NCI-H2107 treated with DMSO at 0.1 percent for 48 hours (cell line): ENCODE measurements at regions not wholly inside any gene's neighbourhood (a gene's known extent, or its start where the extent isn't known, plus 50 kb on each side); places are given as distances from the start of the nearest gene placed in this dataset.

Experiments used
- DNase-seq: peaks from one replicate; lab custom pipeline; 2025; ENCODE audit not compliant: unreplicated experiment; lab: John Stamatoyannopoulos, UW

DNA sequence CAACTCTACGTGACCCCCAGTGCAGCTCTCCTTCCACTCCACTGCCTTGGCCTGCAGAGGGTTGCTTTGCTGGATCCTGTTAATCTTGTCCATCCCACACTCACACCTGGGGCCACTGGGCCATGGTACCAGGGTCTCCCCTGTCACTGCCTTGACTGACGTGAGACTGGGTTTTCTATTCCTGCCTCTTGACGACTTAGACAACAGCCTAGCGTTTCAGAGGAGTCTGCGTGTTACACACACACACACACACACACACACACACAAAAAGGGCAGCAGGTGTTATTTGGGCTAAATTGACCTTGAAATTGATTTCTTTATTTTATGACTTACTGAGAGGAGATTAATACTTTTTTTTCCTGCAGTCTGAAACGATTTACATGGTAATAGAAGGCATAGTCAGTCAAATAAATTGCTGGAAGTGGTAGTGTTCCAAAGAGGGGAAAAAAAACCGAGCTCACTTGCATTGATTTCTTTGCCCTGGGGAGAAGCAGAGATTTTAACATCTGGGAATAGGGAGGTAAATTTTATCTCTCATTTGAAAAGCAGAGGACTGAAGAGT lies 492.3 kb upstream of the EEF2KMT start:
- no peak for DNase-seq

DNA sequence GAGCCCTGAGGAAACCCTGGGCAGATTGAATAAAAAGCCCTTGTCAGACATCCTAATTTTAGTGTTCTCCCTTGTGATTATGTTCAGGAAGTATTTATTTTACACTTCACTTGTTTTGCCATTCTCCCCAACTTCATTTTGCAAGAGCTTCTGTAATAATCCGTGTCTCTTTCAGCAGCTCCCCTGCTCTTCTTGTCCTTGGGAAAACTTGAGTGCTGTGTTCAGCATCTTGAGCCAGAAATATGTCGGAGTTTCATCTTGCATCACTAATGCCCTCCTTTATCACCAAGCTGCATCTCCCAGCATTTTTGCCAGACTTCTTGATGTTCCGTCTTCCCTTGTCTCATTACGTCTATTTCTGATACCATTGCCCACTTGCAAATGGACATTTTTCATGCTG lies 486.5 kb upstream of the EEF2KMT start:
- no peak for DNase-seq

DNA sequence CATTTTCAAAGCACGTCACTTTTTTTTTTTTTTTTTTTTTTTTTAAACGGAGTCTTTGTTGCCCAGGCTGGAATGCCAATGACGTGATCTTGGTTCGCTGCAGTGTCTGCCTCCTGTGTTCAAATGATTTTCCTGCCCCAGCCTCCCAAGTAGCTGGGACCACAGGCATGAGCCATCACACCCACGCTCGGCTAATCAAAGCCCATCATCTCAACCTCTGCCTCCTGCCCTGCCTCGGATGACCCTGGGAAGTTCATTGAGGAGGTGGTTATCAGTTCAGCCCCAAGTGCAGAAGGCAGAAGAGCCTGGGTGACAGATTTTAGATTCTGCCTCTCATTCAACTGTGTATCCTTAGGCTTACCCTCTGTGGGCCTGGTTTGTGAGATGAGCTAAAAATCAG lies 484.9 kb upstream of the EEF2KMT start:
- DNase-seq: no peak

DNA sequence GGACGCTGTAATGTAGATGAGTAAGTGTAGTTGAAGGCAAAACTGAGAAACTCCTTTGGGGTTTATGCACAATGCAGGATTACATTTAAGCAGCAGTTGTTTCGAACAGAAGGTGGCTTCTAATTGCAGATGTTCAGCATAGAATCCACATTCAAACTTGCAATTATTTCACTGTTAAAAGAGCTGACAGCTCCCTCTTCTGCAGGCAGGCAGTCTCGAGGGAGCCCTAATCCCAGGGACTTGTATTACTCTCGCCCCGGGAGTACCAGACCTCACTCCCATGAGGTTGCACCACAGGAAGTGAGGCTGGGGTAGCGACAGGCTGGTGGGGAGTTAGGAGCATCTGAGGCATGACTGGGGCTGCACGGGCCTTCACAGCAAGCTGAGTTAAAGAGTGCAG lies 484.3 kb upstream of the EEF2KMT start:
- no peak for DNase-seq

- no peak for DNase-seq
Observed at GRCh38 chr16:5581428-5581827, 483.8 kb upstream of the EEF2KMT start.

- no peak for DNase-seq
Observed at GRCh38 chr16:5580772-5581171, 483.2 kb upstream of the EEF2KMT start.

- no peak for DNase-seq
Observed at GRCh38 chr16:5580296-5580695, 482.7 kb upstream of the EEF2KMT start.

- no peak for DNase-seq
Observed at GRCh38 chr16:5578980-5579379, 481.4 kb upstream of the EEF2KMT start.

GRCh38 chr16:5577463-5577862 lies 479.9 kb upstream of the EEF2KMT start:
- no peak for DNase-seq

DNA sequence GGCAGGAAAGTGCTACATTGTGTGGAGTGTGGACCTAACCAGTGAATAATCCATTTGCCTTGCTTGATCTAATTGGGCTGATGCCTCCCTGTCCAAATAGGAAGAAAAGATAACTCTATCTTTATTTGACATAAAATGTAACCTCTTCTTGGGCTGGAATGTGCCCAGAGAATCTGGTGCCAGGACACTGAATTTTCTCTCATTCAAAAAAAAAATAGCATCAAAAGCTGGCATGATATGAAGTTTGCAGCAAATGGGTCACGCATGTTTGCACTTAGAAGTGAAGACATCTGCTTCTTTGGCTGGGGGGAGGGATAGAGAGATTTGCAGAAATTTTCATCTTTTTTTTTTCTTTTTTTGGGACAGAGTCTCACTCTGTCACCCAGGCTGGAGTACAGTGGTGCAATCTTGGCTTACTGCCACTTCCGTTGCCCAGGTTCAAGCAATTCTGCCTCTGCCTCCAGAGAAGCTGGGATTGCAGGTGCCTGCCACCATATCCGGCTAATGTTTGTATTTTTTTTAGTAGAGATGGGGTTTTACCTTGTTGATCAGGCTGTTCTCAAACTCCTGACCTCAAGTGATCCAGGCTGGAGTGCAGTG lies 478.2 kb upstream of the EEF2KMT start:
- no peak for DNase-seq

DNA sequence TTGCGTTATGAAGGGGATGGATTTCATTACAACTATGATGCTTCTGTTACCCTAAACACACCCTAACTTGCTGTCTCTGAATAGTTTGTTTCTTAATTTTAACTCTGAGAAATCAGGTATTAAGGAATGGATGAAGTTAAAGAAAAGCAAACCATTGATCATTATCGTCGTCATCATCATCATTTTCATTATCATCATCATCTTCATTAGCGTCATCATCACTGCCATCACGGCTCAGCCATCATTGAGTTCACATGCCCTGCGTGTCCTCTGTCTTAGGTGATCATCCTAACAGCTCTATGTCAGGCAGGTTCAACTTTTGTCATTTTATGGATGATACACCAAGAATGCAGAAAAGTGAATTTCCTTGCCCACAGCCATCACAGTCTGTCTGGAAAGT lies 477.5 kb upstream of the EEF2KMT start:
- no peak for DNase-seq

DNA sequence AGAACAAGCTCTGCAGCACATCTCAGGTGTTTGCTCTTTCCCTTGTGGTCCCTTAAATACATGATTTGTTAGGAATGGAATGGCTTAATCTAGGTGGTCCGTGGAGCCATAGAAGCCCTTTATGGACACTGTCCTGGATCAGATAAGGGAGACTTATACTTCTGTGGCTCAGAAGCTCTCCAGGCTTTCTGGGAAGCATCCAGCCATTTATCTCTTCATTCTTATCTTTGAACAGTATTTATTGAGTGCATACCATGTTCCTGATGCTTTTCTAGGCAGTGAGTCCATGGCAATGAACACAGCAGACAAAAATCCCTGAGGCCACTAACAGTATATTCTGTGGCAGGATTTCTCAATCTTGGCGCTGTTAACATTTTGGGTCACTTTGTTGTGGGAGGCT lies 474.5 kb upstream of the EEF2KMT start:
- no peak for DNase-seq

GRCh38 chr16:5571446-5571845 lies 473.9 kb upstream of the EEF2KMT start:
- no peak for DNase-seq

GRCh38 chr16:5561800-5562199 lies 464.2 kb upstream of the EEF2KMT start:
- no peak for DNase-seq

- DNase-seq: no peak
Observed at GRCh38 chr16:5560084-5560483, 462.5 kb upstream of the EEF2KMT start.

DNA sequence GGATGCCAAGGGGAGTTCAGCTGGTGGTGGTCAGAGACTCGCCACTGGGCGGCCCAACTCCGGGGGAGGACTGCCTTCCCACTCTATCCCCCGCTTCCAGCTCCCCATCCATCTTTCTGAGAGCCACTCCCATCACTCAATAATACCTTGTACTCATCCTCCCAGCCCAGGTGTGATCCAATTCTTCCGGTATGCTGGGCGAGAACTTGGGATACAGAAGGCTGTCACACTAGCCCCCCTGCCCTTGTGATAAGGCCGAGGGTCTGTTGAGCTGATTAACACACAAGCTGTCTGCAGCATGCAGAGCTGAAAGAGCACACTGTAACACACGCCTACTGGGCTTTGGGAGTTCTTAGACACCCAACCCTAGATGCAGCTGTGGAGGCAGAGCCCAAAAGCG lies 460.4 kb upstream of the EEF2KMT start:
- no peak for DNase-seq

DNA sequence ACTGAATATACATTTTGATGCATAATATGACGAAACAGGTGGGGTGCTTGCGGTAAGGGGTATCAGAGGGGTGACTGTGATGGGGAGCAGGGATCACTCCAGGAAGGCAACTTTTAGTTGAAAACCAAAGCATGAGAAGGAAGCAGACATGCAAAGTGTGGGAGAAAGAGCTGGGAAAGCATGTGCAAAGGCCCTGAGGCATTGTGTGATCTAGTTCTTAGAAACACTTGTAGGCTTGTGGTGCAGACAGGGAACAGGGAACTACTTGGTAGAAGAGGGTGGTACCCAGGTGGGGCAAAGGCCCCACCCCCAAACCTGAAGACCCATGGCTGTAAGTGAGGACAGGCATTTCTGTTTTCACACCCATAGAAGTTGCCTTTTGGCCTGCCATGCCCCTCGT lies 459.9 kb upstream of the EEF2KMT start:
- no peak for DNase-seq

DNA sequence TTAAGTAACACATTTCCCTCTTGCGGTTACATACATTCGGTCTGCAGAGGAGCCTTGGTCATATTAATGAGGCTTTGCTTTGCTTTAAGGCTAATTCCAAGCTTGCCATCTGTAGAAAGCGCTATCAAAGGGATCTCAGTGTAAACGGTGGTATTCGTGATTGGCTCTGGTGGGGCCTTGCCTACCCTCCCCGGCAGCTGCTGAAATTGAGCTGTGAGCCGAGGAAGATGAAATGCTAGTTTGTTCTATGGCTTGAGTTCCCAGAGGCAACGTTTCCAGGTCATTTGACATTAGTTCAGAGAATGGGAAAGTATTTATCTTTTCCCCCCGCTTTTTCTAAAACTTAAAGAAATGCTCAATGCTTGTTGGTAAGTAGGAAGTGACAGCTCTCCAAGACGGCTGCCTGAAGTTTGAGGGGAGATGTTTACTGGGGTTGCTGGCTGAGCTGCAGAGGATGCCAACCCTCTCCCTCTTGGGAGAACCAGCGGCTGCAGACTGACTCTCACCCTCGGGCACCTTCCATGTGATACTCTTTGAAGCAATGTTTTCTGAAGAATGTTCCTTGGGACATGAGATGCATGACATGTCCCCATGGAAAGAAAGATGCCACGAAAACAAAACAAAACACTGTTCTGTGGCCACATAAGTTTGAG lies 458.7 kb upstream of the EEF2KMT start:
- no peak for DNase-seq

DNA sequence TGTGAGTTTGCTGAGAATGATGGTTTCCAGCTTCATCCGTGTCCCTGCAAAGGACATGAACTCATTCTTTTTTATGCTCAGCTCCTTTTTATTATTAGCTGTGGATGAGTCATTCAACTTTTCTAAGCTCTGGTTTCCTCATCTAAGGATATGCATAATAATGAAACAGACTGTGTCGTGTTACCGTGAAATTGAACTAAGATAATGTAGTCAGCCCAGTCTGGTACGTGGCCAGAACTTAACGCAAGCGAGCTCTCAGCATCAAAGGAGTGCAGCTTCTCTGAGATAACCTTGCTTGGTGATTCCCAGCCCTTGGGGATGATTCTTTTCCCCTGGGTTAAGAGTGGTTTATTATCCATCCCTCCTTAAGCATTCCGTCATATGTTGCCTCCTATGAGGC lies 454.3 kb upstream of the EEF2KMT start:
- DNase-seq: no peak

DNA sequence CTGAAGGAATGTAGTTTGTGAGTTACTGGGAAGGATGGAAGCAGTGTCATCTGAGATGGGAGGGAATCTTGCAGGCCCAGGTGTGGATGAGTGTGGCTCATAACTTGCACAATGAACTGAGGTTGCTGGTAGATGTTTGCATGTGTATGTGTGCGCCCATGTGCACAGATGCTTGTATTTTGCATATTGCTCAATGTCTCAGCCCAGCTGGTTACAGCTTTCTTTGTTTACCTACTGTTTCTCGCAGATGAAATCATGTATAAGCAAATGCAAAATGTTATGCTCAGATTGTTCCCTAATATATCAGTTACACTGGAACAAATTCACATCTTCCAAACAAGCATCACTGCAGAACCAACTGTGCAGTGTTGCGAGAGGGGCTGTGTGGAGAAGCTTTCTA lies 452.2 kb upstream of the EEF2KMT start:
- no peak for DNase-seq

- no peak for DNase-seq
Observed at GRCh38 chr16:5541356-5541755, 443.8 kb upstream of the EEF2KMT start.

DNA sequence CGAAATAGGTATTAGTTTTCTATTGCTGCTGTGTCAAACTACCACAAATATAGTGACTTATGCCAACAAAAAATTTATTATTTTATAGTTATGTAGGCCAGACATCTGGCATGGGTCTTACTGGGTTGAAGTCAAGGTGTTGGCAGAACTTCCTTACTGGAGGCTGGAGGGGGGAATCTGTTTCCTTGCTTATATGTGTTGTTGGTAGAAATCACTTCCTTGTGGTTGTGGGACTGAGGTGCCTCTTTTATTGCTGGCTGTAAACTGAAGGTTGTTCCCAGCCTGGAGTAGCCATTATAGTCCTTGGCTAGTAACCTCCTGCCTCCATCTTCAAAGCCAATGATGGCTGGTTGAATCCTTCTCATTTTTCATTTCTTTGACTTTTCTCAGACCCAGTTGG lies 439.8 kb upstream of the EEF2KMT start:
- no peak for DNase-seq

DNA sequence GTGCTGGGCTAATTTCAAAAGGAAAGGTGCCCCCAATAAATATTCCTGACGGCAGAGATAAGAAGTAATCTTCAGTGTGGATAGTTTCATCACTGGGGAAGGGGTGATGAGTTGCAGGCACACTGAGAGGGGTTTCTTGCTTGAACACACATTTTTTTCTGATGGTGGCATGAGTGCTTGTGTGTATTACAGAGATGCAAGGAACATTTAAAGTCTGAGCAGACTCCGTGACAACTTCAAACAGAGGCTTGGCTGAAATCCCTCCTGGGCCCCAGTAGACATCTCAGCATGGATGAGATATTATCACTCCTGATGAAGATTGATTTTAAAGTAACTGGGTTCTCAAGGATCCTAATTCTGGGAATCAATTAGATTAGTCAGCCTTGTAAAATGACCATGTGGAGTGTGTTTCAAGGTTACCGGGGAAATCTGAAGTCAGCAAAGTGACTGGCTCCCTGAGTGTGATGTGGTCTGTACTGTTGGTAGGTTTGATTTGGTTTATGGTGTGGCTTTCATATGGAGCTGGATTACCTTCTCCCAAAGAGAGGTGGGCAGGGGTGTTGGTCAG lies 435.8 kb upstream of the EEF2KMT start:
- no peak for DNase-seq
